ENCODE measurements at regions not wholly inside any gene's neighbourhood (a gene's known extent, or its start where the extent isn't known, plus 50 kb on each side); places are given as distances from the start of the nearest gene placed in this dataset.
A peak's percentile ranks its signal among the peaks of the same experiment; 100 is the strongest.

DNA sequence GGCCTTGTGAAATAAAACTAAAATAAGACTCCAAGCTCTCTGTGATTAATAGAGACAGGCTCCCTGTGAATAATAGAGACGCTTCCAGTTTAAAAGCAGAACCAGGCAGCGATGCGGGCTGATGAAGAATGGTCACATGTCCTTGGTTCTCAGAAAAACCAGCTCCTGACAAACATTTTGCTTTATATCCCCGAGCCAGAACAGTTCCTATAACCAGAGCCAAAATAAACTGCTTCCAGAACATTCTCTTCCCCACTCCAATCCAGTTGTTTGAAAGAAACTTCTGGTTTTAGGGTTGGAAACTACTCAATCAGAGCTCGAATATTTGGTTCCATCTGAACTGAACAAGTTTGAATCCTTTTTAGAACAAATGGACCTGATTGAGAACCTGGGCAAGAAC is 213.7 kb downstream of the TSN start:
- no peak for DNase-seq (ENCODE audit: low read depth)

DNA sequence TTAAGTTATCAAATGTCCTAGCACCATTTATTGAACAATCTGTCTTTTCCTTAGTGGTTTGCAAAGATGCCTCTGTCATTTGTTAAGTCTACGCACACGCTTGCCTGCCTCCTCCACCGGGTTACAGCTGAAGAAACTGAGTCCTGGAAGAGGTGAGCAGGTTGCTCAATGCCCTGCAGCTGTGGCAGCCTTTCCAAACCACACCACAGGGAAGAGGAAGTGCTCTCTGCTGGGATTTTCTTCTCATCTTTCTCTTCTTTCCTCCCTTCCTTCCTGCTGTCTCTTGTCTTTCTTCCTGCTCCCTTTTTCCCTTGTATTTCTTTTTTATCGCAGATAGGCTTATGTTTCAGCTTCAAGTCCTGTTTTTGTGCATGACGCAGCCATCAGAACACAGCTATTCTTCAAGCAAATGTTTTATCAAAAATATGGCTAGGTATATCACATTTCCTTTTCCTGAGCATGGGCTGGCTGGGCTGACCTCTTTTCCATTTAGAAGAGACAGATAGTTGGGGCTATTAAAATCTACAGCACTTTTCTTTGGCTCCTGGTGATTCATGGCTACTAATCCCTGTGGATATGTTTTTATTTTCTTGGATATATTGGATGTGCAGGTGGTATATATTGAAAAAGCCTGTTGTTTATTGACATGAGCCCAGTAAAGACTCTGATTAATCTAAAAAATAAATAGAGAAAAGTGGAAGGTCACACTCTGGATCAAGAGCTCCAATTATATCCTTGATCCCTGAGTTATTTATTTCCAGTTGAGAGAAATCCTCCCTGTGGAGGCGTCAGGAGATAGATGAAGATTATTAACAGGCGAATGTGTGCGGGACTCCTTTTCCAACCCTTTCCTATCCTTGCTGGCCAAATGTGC is 214.6 kb downstream of the TSN start:
- DNase-seq (ENCODE audit: low read depth) = no peak

DNA sequence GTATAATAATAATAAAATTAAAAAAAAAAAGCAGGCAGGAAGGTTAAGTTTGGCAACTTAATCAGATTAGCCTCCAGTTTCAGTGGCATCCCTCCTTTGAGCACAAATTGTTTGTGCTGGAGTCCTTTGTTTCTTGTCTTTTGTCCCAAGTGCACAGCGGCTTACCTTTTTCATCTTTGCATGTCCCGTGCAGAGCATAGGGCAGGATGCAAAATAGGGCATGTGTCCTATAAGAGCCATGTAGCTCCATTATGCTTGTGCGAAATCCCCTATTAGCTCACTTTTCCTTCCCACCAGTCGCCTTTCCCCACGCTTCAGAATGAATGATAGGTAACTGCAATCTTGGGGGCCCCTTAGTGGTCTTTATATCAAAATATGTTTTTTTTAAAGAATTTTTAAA is 216.8 kb downstream of the TSN start:
- DNase-seq (ENCODE audit: low read depth) = no peak

DNA sequence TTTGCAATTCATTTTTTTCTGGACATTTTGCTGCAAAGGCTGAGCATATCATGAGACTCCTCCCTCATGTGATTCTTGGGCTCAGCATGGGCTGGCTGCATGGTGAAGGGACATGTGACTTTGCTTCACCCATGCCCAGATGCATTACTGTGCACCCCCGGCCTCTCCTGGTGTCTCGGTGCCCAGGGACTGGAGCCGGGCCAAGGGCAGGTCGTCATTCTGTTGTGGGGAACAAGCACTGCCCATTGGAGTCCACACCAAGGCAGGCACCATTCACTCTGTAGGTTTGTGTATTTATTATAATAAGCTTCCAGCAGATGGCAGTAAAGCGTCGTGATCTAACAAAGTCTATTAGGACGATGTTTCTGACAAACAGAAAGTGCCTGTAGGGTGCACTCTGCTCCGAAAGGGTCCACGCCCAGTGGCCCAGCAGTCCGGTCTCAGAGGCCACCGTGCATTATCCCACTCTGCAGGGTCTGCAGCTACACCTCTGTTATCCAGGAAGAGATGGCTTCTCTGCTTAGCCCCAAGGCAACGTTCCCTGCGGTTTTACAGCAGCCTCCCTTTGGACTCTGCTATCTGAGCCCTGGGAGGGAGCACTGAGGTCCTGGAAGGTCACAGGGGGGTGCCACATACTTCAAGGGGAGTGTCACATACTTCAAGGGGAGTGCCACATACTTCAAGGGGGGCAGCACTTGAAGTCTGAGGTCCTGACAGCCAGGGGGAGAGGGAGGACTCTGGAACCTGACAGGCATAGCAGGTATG is 219.6 kb downstream of the TSN start:
- DNase-seq (ENCODE audit: low read depth) = peak; percentile 13

DNA sequence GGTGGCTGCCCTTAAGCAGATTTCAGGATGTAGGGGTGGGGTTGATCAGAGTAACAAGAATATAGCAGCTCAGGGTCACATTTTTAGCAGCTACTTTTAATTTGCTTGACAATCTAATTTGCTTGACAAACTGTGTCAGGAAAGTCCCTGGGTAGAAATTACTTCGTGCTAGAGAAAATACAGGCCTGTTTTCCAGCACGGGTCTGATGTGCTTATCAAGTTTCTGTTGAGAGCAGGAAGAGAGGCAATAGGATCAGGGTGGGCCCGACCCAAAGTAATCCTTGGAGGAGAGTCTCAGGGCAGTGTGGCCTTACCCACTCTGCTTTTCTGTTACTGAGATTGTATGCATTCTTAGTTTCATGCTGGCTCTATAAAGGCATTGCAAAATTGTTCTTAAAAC is 221.5 kb downstream of the TSN start:
- no peak for DNase-seq (ENCODE audit: low read depth)

DNA sequence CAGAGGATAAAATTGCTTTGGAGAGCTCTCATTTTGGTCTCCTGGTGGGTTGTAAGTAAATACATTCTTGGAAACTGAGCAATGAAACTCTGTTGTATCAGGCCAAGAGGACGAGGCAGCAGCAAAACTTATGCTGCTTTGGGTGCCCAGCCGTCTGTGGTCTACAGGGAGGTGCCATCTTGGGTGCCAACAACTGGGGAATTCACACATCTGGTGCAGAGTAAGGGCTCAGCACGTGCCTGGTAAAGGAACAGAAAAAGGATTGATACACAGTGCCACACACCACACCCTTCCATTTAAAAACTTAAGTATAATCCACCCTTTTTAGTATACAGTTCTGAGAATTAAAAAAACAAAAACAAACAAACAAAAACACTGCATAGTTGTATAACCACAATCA is 221.9 kb downstream of the TSN start:
- DNase-seq (ENCODE audit: low read depth) = no peak

- DNase-seq (ENCODE audit: low read depth) = no peak
Measured at GRCh38 chr2:121992700-121993099, 237.2 kb downstream of the TSN start.

- DNase-seq (ENCODE audit: low read depth) = no peak
Measured at GRCh38 chr2:121993682-121994081, 238.2 kb downstream of the TSN start.

GRCh38 chr2:121994238-121995206 is 239.1 kb downstream of the TSN start:
- DNase-seq (ENCODE audit: low read depth) = no peak

GRCh38 chr2:121998751-121999150 is 243.3 kb downstream of the TSN start:
- no peak for DNase-seq (ENCODE audit: low read depth)

- no peak for DNase-seq (ENCODE audit: low read depth)
Measured at GRCh38 chr2:121999264-121999663, 243.8 kb downstream of the TSN start.

DNA sequence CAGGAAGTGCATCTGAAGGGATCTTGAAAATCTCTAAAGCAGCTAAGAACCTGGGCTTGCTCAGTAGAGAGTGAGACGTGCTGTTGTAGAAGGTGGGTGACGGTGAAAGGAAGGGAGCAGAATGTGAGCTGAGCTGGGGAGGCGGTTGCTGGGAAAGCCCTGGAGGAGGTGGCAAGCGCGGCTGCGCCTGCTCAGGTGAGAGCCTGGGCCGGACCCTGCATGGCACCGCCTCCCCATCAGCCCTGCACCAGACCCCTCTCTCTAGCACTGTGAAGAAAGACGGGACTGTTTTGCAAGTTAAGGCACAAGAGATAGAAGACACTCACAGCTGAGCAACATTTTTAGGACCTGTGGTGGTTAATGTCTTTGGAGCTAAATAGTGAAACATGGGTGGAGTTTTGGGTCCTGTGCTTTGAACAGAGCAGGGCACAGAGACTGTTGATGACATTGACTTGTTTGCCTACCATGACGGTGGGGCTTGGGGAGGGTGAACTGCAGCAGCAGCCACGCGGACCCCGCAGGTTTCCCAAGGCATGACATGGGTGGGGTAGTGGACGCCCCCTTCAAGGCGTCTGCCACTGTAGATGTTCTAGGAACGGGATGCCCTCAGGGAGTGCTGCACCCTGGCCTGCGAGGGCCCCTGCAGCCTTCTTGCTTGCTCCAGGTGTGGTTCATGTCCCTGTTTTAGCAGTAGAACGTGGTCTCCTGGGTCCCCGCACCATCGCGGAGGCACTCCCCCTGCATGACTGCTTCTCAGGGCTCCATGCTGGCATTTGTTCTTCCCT is 245.3 kb downstream of the TSN start:
- DNase-seq (ENCODE audit: low read depth) = no peak

- DNase-seq (ENCODE audit: low read depth) = no peak
Measured at GRCh38 chr2:122001441-122001874, 246.0 kb downstream of the TSN start.

DNA sequence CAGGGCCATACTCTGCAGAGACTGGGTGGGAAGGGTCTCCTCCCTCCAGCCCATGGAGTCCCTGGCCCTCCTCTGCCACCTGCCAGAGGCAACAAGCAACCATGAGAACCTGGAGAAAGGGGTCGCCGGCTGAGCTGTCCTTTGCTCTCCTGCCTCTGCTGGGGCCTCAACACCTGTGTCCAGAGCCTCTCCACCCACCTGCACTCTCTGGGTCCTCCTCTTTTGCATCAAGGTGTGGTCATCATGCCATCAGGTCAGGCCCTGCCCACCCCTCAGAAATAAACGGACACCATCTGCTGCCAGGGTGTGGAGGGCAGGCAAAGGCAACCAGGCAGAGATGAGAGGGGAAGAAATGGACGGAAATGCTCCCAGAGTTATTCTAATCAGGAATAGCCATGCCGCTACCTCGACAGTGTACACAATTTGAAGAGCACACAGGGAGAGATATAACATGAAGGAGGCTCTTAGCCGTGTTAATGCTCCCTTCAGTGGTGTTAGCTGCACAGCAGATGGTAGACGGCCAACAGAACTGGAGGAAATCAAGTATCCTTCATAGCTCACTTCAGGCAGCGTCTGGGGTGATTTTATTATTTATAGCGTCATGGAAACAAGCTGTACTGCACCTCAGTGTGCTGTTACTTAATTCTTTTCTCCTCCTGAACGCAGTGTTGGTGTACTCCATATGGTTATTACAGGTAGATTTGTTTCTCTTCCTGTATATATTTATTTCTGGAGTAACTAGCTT is 247.9 kb downstream of the TSN start:
- DNase-seq (ENCODE audit: low read depth) = no peak

GRCh38 chr2:122007126-122007525 is 251.7 kb downstream of the TSN start:
- DNase-seq (ENCODE audit: low read depth) = no peak

GRCh38 chr2:122007577-122007976 is 252.1 kb downstream of the TSN start:
- DNase-seq (ENCODE audit: low read depth) = no peak

- DNase-seq (ENCODE audit: low read depth) = no peak
Measured at GRCh38 chr2:122009561-122009960, 254.1 kb downstream of the TSN start.

DNA sequence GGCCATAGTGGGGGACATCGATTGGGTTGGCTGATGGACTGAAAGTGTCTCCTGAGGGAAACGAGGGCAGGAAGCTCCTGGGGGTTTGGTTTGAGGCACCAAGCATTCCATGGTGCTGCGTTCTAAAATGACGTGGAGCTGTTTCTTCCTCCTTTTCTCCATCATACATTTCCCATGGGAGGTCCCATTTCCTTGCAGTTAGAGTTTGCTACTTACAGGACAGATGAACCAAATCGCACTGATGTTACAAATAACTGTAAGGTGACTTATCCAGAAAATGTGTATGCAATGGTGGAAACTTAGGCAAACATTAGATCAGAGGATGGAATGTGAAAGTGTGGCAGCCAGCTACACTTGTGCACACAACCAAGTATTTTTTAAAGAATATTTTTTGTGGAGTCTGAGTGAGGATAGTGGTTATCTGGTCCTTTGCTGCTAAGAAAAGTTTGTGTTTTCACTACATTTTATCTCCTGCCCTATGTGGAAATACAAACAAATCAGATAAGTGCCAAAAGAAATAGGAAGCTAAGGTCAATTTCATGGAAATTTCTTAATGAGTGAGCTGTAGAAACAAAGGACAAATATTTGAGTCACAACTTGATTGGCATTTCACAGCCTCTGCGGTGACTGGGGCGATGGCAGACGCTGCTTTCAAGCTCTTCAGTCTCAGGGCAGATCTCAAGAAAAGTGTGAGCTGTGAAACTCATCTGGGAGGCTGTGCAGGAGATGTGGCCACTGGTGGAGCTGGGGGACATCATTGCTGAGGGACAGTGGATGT is 256.2 kb downstream of the TSN start:
- DNase-seq (ENCODE audit: low read depth) = no peak

DNA sequence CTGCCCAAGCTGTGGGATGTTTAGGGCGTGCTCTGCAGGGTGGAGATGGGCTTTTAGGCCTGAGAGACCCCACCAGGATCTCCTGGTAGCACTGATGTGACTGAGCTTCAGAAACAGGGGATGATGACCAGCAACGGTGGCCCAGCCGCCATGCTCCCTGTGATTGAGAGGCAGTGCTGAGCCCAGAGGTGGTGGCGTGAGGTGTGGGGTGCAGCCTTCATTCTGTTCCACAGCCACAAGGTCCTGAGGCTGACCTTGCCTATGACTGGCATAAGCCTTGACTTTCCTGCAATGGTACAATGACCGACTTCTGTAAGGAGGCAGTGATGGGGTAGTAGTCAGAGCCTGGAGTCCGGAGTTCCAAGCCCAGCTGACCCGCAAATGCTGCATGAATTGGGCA is 263.3 kb downstream of the TSN start:
- DNase-seq (ENCODE audit: low read depth) = no peak

DNA sequence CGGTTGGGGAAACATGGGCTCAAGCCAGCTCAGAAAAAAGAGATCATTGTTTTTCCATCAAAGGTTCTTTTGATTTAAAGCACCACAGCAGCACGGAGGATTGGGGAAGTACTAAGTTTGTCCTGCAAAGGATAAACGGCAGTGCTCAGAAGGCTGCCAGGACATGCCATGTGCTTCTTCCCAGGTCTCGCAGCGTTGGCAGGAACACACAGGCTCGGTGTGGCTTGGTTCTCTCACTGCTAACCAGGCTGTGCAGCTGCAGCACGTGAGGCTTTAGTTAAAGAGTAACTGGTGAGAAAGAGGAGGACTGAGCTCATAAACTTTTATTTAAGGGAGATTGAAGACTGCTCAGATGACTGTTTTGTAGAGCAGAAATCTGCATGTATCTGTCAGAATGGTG is 264.3 kb downstream of the TSN start:
- no peak for DNase-seq (ENCODE audit: low read depth)

All from stimulated activated CD4-positive, alpha-beta T cell treated with anti-CD3 and anti-CD28 coated beads, Interleukin-2, amount 100 ng/mL, for 4 hours (primary cell).